Upper lobe of left lung (tissue), 6 donors: ENCODE measurements at regions not wholly inside any gene's neighbourhood (a gene's known extent, or its start where the extent isn't known, plus 50 kb on each side); places are given as distances from the start of the nearest gene placed in this dataset.

Source experiments
- ATAC-seq, 2 donors: fragments of 200-7000 bp; cut with Tn5 transposase; one replicate each; pipeline ENCODE4 v1.9.1; 2022; ENCODE audit warnings: mild to moderate bottlenecking in 2 of 2, moderate library complexity in 2 of 2; ENCODE audit not compliant: low FRiP score in 2 of 2
- DNase-seq, 2 donors: peaks; one replicate each; pipeline ENCODE4 v3.0.0-alpha.2; 2019 to 2020
- H3K27ac ChIP-seq, 4 donors: fragments of 200-600 bp; sonication (generic); one replicate each; pipeline ENCODE4 v1.5.1; 2016 to 2019
- H3K27me3 ChIP-seq, 4 donors: fragments of 200-600 bp; sonication (generic); one replicate each; pipeline ENCODE4 v1.5.1; 2017 to 2019
- H3K36me3 ChIP-seq, 4 donors: fragments of 200-600 bp; sonication (generic); one replicate each; pipeline ENCODE4 v1.5.1; 2016 to 2019
- H3K4me1 ChIP-seq, 4 donors: fragments of 200-600 bp; sonication (generic); one replicate each; pipeline ENCODE4 v1.5.1; 2018 to 2019
- H3K4me3 ChIP-seq, 4 donors: fragments of 200-600 bp; sonication (generic); one replicate each; pipeline ENCODE4 v1.5.1; 2017 to 2019; ENCODE audit warnings: mild to moderate bottlenecking in 2 of 4, moderate library complexity in 1 of 4
- H3K9me3 ChIP-seq, 4 donors: fragments of 200-600 bp; sonication (generic); one replicate each; pipeline ENCODE4 v1.5.1; 2018 to 2019
- CTCF ChIP-seq, 6 experiments: fragments of 450-650 bp in 4 of 6; fragments of 200-600 bp in 2 of 6; sonication (generic) in 2 of 6; IDR thresholded peaks; one replicate each; pipeline ENCODE4 v1.5.1; 2016 to 2019; ENCODE audit warnings: antibody characterized with exemption in 6 of 6
- EP300 ChIP-seq, 4 donors: sonication (generic); formaldehyde crosslinking; IDR thresholded peaks; one replicate each; pipeline ENCODE4 v1.5.1; 2017; ENCODE audit warnings: antibody characterized with exemption in 4 of 4, control low read depth in 2 of 4
- POLR2A ChIP-seq, 4 donors: fragments of 450-650 bp; IDR thresholded peaks; one replicate each; pipeline ENCODE4 v1.5.1; 2016 to 2017; ENCODE audit warnings: antibody characterized with exemption in 4 of 4, mild to moderate bottlenecking in 2 of 4
- POLR2AphosphoS5 ChIP-seq, 2 donors: sonication (generic); formaldehyde crosslinking; IDR thresholded peaks; one replicate each; pipeline ENCODE4 v1.5.1; 2017; ENCODE audit warnings: antibody characterized with exemption in 2 of 2
- WGBS, 2 donors: methylation state at CpG; one replicate each; pipeline ENCODE4 v1.1.5; 2017 to 2018; 5-methylcytosine and 5-hydroxymethylcytosine counted together
- donor health status: DM: no; HTN: no; CAD: no; lungs with moderate emphysema.
- donor health status: DM: no; HTN: yes; CAD: no; lungs with severe emphysema.

- 70 to 91% methylated on average over 2 to 5 of the region's 5 CpGs for WGBS, 2 donors
- no peak overlapping the region for H3K27ac ChIP-seq
- ATAC-seq: no peak
- DNase-seq: no peak
- TF ChIP-seq EP300 (IDR thresholded peaks at IDR 0.05) (no peak), CTCF (IDR thresholded peaks at IDR 0.05) (no peak), POLR2A (IDR thresholded peaks at IDR 0.05) (no peak)
- no peak overlapping the region for H3K4me3 ChIP-seq
- H3K4me1 ChIP-seq: no peaks in the 10 kb centered on the region
- no peaks in the 10 kb centered on the region for H3K36me3 ChIP-seq
- H3K27me3 ChIP-seq: no peaks in the 10 kb centered on the region
- H3K9me3 ChIP-seq: no peaks in the 10 kb centered on the region
Measured at GRCh38 chr11:45448561-45448960, 162.4 kb upstream of the SYT13 start.

- ATAC-seq: no peak
- H3K36me3 ChIP-seq: no peaks in the 10 kb centered on the region
- WGBS, 2 donors: 65 to 79% methylated on average over 4 to 8 of the region's 8 CpGs
- no peak for TF ChIP-seq EP300 (IDR thresholded peaks at IDR 0.05)
- no peak for TF ChIP-seq POLR2A (IDR thresholded peaks at IDR 0.05)
- TF ChIP-seq CTCF (IDR thresholded peaks at IDR 0.05): no peak
- no peak for TF ChIP-seq POLR2AphosphoS5 (IDR thresholded peaks at IDR 0.05)
- H3K9me3 ChIP-seq: no peaks in the 10 kb centered on the region
- DNase-seq: no peak
- H3K27me3 ChIP-seq: no peaks in the 10 kb centered on the region
- H3K4me3 ChIP-seq: no peak overlapping the region
- no peak overlapping the region for H3K27ac ChIP-seq
- H3K4me1 ChIP-seq: no peaks in the 10 kb centered on the region
Measured at GRCh38 chr11:45446998-45447397, 160.9 kb upstream of the SYT13 start.

- H3K9me3 ChIP-seq: no peaks in the 10 kb centered on the region
- no peaks in the 10 kb centered on the region for H3K36me3 ChIP-seq
- TF ChIP-seq EP300 (IDR thresholded peaks at IDR 0.05): no peak
- WGBS, 2 donors: 92 to 97% methylated on average over 5 of the region's 5 CpGs
- ATAC-seq (no peak), DNase-seq (no peak)
- H3K4me1 ChIP-seq: no peaks in the 10 kb centered on the region
- H3K27me3 ChIP-seq: no peaks in the 10 kb centered on the region
- no peak overlapping the region for H3K27ac ChIP-seq
- no peak overlapping the region for H3K4me3 ChIP-seq
Measured at GRCh38 chr11:45446434-45446833, 160.3 kb upstream of the SYT13 start.

GRCh38 chr11:45444796-45445195, 158.7 kb upstream of the SYT13 start:
- DNase-seq (no peak), ATAC-seq (no peak)
- 36 to 50% methylated on average over 2 to 6 of the region's 6 CpGs for WGBS, 2 donors
- TF ChIP-seq EP300 (IDR thresholded peaks at IDR 0.05) (no peak), POLR2A (IDR thresholded peaks at IDR 0.05) (no peak), POLR2AphosphoS5 (IDR thresholded peaks at IDR 0.05) (no peak), CTCF (IDR thresholded peaks at IDR 0.05) (no peak)
- Histone ChIP-seq H3K4me1 (no peaks in the 10 kb centered on the region), H3K27ac (no peak overlapping the region), H3K9me3 (peaks cover 0 to 5% (median under 1%) of the 10 kb centered on the region in 4 donors), H3K4me3 (no peak overlapping the region), H3K27me3 (no peaks in the 10 kb centered on the region), H3K36me3 (no peaks in the 10 kb centered on the region)

GRCh38 chr11:45440111-45440510, 154.0 kb upstream of the SYT13 start:
- Histone ChIP-seq H3K4me1 (no peaks in the 10 kb centered on the region), H3K27me3 (no peaks in the 10 kb centered on the region), H3K9me3 (peaks cover 0 to 9% (median 4%) of the 10 kb centered on the region in 4 donors), H3K4me3 (no peak overlapping the region), H3K27ac (no peak overlapping the region), H3K36me3 (no peaks in the 10 kb centered on the region)
- ATAC-seq: no peak
- DNase-seq: no peak
- 83 to 90% methylated on average over 2 of the region's 2 CpGs for WGBS, 2 donors
- TF ChIP-seq EP300 (IDR thresholded peaks at IDR 0.05) (no peak), POLR2AphosphoS5 (IDR thresholded peaks at IDR 0.05) (no peak), CTCF (IDR thresholded peaks at IDR 0.05) (no peak), POLR2A (IDR thresholded peaks at IDR 0.05) (no peak)
